CD4-positive, alpha-beta T cell treated with Interferon gamma for 1 hour (primary cell): ENCODE measurements at regions not wholly inside any gene's neighbourhood (a gene's known extent, or its start where the extent isn't known, plus 50 kb on each side); places are given as distances from the start of the nearest gene placed in this dataset.
"Not testable (repeated sequence)": the region's sequence is repeated elsewhere in the genome, so short reads cannot be mapped to it uniquely, and the experiment has no call there.

Source experiments
- DNase-seq: peaks from one replicate; pipeline ENCODE4 v3.0.0-alpha.2; 2020

GRCh38 chr4:141347684-141348083, 127.0 kb downstream of the ZNF330 start:
- DNase-seq = no peak

GRCh38 chr4:141348125-141348524, 127.4 kb downstream of the ZNF330 start:
- DNase-seq = peak; percentile 25

DNA sequence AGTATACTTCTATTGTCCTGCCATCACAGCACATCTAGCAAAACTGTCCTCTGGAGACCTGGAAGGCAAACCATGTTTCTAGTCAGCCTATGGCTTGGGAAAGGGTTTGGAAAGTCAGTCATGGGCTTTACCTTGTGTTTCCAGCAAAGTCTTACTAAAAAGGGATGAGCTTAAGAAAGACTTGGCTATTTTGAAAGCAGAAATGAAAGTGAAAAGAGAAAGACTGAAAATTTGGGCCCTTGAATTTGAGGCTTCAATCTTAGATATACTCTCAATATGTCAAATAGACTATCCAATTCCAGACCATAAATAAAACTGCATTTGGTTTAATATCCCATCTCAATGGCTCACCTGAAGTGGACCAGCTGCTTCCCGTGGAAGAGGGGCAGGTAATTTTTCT, 127.9 kb downstream of the ZNF330 start:
- DNase-seq = no peak

DNA sequence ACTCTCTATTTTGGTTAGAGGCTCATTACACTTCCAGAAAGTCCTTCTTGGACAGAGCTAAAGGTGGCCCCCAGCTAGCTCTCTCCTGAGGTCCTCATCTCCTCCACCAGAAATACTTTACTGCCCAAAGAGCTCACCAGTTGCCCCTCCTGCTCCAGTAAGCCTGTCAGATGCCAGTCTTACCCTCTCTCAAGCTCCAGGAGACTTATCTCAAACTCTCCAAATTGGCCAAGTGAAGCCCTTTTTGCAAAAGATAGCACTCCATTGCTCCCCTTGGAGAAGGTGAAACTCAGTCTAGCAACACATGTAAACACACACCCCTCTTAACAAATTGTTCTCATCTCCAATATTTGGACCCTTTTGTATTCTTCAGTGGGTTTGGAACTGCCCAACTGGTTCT, 128.5 kb downstream of the ZNF330 start:
- DNase-seq = no peak

GRCh38 chr4:141350122-141350905, 129.6 kb downstream of the ZNF330 start:
- no peak for DNase-seq

DNA sequence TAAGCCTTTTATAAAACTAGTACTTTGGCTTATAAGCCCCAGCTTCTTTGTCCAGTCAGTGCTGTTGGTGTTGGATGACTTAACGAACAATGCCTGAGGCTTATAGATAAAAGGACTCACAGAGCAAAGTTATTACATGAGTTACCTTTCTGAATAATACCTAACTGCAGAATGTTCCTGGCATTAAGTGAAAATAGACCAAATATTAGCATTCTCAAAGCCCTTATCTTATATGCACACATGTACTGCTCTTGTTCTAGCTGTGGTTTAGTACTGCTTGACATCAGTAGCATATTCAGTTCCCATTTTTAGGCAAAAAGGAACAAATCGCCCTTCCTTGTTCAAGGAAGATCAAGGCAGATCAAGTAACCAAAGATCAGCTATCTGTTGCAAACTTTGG, 131.6 kb downstream of the ZNF330 start:
- no peak for DNase-seq

- DNase-seq = no peak
Observed at GRCh38 chr4:141352909-141353525, 132.3 kb downstream of the ZNF330 start.

GRCh38 chr4:141356321-141356962, 135.7 kb downstream of the ZNF330 start:
- no peak for DNase-seq

DNA sequence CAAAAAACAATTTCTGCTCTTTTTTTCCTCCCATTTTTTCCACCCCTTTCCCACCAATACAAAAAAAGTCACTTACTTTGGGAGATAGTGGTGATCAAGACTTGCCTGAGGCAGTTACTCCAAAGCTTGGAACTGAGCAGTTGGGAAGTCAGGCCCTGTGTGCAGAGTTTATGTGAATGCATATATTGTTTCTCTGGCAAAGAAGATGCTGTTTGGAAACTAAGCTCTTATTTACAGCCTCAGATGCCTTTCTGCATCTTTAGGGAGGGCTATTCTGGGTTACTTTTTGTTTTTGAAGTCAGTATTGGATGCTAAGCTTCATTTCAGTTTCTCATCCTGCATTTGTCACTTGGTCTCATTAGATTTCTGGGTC, 136.3 kb downstream of the ZNF330 start:
- DNase-seq = no peak

GRCh38 chr4:141368241-141368640, 147.5 kb downstream of the ZNF330 start:
- not testable (repeated sequence) for DNase-seq

- no peak for DNase-seq
Observed at GRCh38 chr4:141371206-141371605, 150.5 kb downstream of the ZNF330 start.

DNA sequence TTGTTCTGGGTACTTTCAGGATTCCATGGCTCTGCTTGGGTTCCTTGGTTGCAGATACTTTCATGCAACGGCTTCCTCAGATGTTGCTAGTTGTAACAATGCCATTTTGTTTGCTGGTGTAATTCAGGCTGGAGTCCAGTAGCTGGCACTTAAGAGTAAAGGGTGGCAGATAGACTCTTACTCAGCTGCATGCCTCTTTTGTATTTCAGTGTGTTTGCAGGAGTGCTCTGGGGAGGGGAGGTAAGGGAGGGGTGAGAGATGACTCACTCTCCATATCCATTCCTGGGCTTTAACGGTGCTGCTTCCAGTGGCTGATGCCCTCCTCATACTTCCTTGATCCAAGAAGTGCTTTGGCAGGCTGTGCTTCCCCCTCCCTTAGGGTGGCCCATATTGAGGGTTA, 155.2 kb downstream of the ZNF330 start:
- DNase-seq = no peak

- no peak for DNase-seq
Observed at GRCh38 chr4:141376769-141377168, 156.1 kb downstream of the ZNF330 start.

GRCh38 chr4:141387299-141387698, 166.6 kb downstream of the ZNF330 start:
- DNase-seq = no peak

- DNase-seq = no peak
Observed at GRCh38 chr4:141388481-141388880, 167.8 kb downstream of the ZNF330 start.

GRCh38 chr4:141389649-141390048, 169.0 kb downstream of the ZNF330 start:
- DNase-seq = no peak

DNA sequence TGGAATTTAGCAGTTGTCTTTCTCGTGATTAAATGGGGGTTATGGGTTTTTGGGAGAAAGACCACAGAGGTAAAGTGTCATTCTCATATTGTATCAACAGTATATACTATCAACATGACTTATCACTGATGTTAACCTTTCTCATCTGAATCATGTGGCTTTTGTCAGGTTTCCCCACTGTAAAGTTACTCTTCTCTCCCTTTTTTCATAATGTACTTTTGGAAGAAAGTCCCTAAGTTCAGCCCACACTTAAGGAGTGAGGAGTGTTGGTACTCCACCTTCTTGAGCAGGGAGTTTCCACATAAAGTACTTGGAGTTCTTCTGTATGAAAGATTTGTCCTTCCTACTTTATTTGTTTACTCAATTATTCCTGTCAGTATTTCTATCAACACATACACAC, 169.9 kb downstream of the ZNF330 start:
- DNase-seq = no peak

GRCh38 chr4:141391293-141391692, 170.6 kb downstream of the ZNF330 start:
- no peak for DNase-seq

GRCh38 chr4:141391771-141392170, 171.1 kb downstream of the ZNF330 start:
- no peak for DNase-seq

GRCh38 chr4:141395246-141395830, 174.6 kb downstream of the ZNF330 start:
- no peak for DNase-seq

GRCh38 chr4:141395919-141396318, 175.2 kb downstream of the ZNF330 start:
- no peak for DNase-seq

DNA sequence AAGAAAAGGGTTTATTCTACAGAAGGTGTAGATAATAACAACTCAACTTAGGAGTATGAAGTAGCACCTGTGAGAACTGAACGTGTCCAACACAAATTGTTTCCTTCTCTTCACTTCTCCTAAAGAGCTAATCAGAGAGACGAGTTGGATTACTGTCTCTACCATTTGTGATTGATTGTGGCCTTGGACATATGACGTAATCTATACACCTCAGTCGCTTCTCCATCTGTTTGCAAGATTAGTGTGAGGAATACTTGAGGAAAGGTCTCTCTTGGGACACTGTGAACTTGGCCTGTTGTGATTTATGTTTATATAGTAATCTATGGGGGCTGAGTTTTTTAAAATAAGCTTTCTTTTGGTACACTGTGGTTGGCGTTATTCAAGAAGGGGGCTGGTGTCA, 182.0 kb downstream of the ZNF330 start:
- no peak for DNase-seq

DNA sequence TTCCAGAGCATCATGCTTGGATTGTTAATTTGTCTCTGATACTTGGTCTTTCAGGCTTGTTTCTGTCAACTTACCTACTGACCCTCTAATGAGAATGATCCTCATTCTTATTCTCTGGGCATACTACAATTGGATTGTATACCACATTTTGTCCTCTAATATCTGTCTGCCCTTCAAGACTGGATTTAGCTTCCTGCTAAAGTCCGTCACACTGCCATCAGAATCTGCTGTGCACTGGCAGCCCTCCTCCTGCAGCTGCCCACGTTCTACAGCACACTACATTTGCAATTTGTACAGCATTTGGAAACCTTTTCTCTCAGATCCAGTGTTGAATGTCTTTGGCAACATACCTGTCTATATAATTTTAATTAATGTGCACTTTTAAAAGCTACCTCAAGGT, 183.1 kb downstream of the ZNF330 start:
- DNase-seq = no peak

DNA sequence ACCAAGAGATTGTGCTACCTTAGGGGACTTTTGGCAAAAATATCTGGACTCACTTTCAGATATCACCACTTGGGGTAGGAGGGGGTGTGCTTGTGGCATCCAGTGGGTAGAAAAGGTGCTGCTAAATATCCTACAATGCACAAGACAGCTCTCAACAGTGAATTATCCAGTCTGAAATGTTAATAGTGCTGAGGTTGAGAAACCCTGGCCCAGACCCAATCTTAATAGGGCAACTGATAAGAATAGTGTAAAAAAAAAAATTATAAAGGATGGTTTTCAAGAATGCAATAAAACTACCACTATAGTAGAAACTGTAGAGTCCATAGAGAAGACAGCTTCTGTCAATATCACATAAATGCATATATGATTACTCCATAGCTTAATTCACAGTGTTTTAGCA, 185.5 kb downstream of the ZNF330 start:
- DNase-seq = no peak
